ENCODE measurements at regions not wholly inside any gene's neighbourhood (a gene's known extent, or its start where the extent isn't known, plus 50 kb on each side); places are given as distances from the start of the nearest gene placed in this dataset.

- ChIA-PET POLR2A (no interaction called here), CTCF (no interaction called here), RAD21 (ENCODE audit: low non-redundant PET in 1 of 2, low total read pairs in 2 of 2, uncharacterized antibody in 2 of 2, unreplicated experiment in 2 of 2) (no interaction called here)
- Histone ChIP-seq H3K27me3 (ENCODE audit: insufficient read depth, low read length) (peaks cover 29% of the 10 kb centered on the region; the same call in 1 of the 2 replicates), H3K36me3 (ENCODE audit: control insufficient read depth in 1 of 2, insufficient read depth in 2 of 2, low read length in 2 of 2) (no peaks in the 10 kb centered on the region), H3K9me3 (ENCODE audit: control insufficient read depth in 1 of 2, insufficient read depth in 1 of 2, low read depth in 1 of 2, low read length in 2 of 2) (no peaks in the 10 kb centered on the region), H3K4me2 (ENCODE audit: low read length) (no peak overlapping the region), H3K9me2 (ENCODE audit: insufficient read depth) (no peaks in the 10 kb centered on the region), H2AFZ (ENCODE audit: low read depth, low read length, poor library complexity, severe bottlenecking) (no peak overlapping the region), H3K9ac (ENCODE audit: low read length) (no peak overlapping the region), H3K4me3 (replicated peaks in 1 of 2; ENCODE audit: low read depth in 1 of 2, low read length in 2 of 2) (no peak overlapping the region), H3K4me1 (ENCODE audit: control insufficient read depth in 1 of 2, insufficient read depth in 2 of 2, low read length in 2 of 2) (no peaks in the 10 kb centered on the region), H3K79me2 (ENCODE audit: insufficient read depth, low read length) (no peaks in the 10 kb centered on the region), H4K20me1 (ENCODE audit: insufficient read depth) (no peaks in the 10 kb centered on the region), H3K27ac (ENCODE audit: low read depth, low read length) (no peak overlapping the region)
- DNase-seq (ENCODE audit: low read depth, low spot score) = no peak
- no peak for TF ChIP-seq ATF3 (IDR thresholded peaks at IDR 0.05)
- no peak for TF ChIP-seq YY1 (IDR thresholded peaks at IDR 0.05; ENCODE audit: extremely low read depth, insufficient replicate concordance, low read depth, low read length)
- no peak for TF ChIP-seq POLR2A (IDR thresholded peaks at IDR 0.05; ENCODE audit: borderline replicate concordance, extremely low read depth, insufficient read depth, insufficient read length)
- TF ChIP-seq SIN3A (IDR thresholded peaks at IDR 0.05; ENCODE audit: low read depth) = no peak
- no peak for TF ChIP-seq TCF7L2 (IDR thresholded peaks at IDR 0.05; ENCODE audit: borderline replicate concordance, extremely low read depth, insufficient read depth, insufficient read length)
- no peak for TF ChIP-seq CBX3 (IDR thresholded peaks at IDR 0.05; ENCODE audit: low read depth)
- no peak for TF ChIP-seq EZH2 (IDR thresholded peaks at IDR 0.05)
- no peak for TF ChIP-seq CEBPB (IDR thresholded peaks at IDR 0.05; ENCODE audit: low read depth)
- TF ChIP-seq SRF (IDR thresholded peaks at IDR 0.05; ENCODE audit: low read depth) = no peak
- TF ChIP-seq EZH2phosphoT487 (IDR thresholded peaks at IDR 0.05; ENCODE audit: borderline replicate concordance) = no peak
- TF ChIP-seq REST (IDR thresholded peaks at IDR 0.05; ENCODE audit: low read depth) = no peak
- TF ChIP-seq MAX (IDR thresholded peaks at IDR 0.05) = no peak
- TF ChIP-seq POLR2AphosphoS5 (IDR thresholded peaks at IDR 0.05; ENCODE audit: low read depth, low read length) = no peak
- TF ChIP-seq JUND (IDR thresholded peaks at IDR 0.05) = no peak
- intact Hi-C loops (cut with micrococcal nuclease) = no loop called here
- ATAC-seq = no peak
- BruUV-seq (replicated peaks) = no TSS peak
Measured at GRCh38 chr2:23239374-23239773, 145.6 kb upstream of the KLHL29 start.
